ENCODE measurements at regions not wholly inside any gene's neighbourhood (a gene's known extent, or its start where the extent isn't known, plus 50 kb on each side); places are given as distances from the start of the nearest gene placed in this dataset.

DNA sequence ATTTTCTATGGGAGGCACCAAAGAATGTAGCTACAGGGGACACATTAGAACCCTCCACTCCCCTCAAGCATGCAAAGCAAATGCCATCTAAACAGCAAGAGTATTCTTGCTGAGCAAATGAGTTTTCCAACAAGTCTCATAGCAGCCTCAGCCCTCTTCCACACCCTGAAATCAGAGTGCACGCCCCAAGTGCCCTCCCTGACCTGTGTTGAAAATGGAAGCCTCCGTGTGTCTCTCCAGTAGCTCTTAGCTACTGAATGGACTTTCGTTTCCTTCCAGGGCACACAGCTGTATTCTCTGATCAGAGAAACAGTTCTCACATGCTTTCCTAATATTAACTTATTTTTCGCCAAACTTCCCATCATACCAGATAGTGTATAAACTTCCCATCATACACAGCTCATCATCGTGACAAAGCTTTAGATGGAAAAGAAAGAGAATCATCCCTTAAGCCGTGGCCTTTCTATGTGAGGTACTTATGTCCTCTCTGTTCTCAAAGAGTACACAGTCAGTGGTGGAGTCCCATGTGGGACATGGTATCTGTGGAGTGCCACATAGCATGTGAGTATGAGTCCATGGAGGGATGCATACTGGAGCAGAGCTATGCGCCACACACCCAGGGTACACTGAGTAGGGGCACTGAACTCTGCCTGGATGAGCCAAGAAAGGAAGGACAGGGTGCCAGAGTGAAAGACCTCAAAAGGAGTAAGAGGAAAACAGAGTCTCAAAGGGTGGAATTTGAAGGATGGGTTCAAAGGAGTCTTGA, 434.5 kb downstream of the MCTP2 start:
- Histone ChIP-seq H3K9me3 (ENCODE audit: control insufficient read depth in 1 of 2, low read length in 2 of 2) (no peaks in the 10 kb centered on the region), H3K27ac (ENCODE audit: low read depth, low read length) (no peak overlapping the region), H3K4me1 (ENCODE audit: insufficient read depth, low read length) (no peaks in the 10 kb centered on the region), H3K4me3 (ENCODE audit: low read length in 2 of 2) (no peak overlapping the region), H3K27me3 (ENCODE audit: insufficient read depth, low read length) (no peaks in the 10 kb centered on the region), H3K36me3 (ENCODE audit: insufficient read depth, low read length) (no peaks in the 10 kb centered on the region)
- Mint-ChIP-seq H3K4me1 (no peaks in the 10 kb centered on the region), H3K4me3 (no peak overlapping the region), H3K27ac (no peak overlapping the region), H3K36me3 (no peaks in the 10 kb centered on the region), H3K27me3 (peaks cover 6 to 16% of the 10 kb centered on the region in 2 donors), H3K9me3 (peaks cover 0 to 2% (median 0%) of the 10 kb centered on the region in 8 donors)
- CTCF ChIA-PET (ENCODE audit: partially characterized antibody): no interaction called here
- intact Hi-C loops (cut with micrococcal nuclease): no loop called here
- POLR2A ChIA-PET (ENCODE audit: partially characterized antibody): no interaction called here
- no peak for DNase-seq

DNA sequence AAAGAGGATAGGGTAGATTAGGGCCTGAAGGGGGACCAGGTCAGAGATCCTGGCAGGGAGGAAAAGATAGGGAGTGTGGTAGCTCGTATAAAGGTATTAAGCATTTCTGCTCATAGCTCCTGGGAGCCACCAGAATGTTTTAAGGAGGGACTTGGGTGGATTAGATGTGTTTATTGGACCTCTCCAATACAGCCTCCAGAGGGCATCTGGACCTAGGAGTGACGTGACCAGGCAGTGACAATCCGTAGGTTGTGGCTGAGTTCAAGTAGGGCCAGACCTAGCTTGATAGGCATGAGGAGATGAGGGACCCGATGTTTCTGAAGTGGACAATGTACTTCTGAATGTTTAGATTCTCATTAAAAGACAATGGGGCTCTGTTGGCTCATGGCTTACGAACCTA, 435.2 kb downstream of the MCTP2 start:
- no peaks in the 10 kb centered on the region for H3K27me3 ChIP-seq (ENCODE audit: insufficient read depth, low read length)
- no peaks in the 10 kb centered on the region for H3K36me3 ChIP-seq (ENCODE audit: insufficient read depth, low read length)
- H3K4me1 ChIP-seq (ENCODE audit: insufficient read depth, low read length): no peaks in the 10 kb centered on the region
- Mint-ChIP-seq H3K4me1 (no peaks in the 10 kb centered on the region), H3K36me3 (no peaks in the 10 kb centered on the region), H3K27ac (no peak overlapping the region), H3K4me3 (no peak overlapping the region), H3K27me3 (peaks cover 8 to 16% of the 10 kb centered on the region in 2 donors), H3K9me3 (peaks cover 0 to 2% (median 0%) of the 10 kb centered on the region in 8 donors)
- ChIA-PET POLR2A (ENCODE audit: partially characterized antibody) (no interaction called here), CTCF (ENCODE audit: partially characterized antibody) (no interaction called here)
- intact Hi-C loops (cut with micrococcal nuclease): no loop called here
- H3K9me3 ChIP-seq (ENCODE audit: control insufficient read depth in 1 of 2, low read length in 2 of 2): no peaks in the 10 kb centered on the region
- no peak overlapping the region for H3K4me3 ChIP-seq (ENCODE audit: low read length in 2 of 2)
- H3K27ac ChIP-seq (ENCODE audit: low read depth, low read length): no peak overlapping the region
- no peak for DNase-seq

DNA sequence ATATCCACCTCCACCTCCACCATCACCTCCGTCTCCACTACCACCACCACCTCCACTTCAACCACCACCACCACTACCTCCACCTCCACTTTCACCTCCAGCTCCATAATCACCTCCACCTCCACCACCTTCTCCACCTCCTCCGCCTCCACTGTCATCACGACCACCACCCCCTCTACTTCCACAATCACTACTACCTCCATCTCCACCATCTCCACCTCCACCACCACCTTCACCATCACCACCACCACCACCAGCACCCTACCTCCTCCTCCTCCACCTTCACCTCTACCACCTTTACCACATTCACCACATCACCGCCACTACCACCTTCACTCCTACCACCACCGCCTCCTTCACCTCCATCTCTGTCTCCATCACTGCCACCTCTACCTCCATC, 435.7 kb downstream of the MCTP2 start:
- no peak overlapping the region for H3K27ac ChIP-seq (ENCODE audit: low read depth, low read length)
- no peak overlapping the region for H3K27ac Mint-ChIP-seq
- no peaks in the 10 kb centered on the region for H3K9me3 ChIP-seq (ENCODE audit: control insufficient read depth in 1 of 2, low read length in 2 of 2)
- ChIA-PET CTCF (ENCODE audit: partially characterized antibody) (no interaction called here), POLR2A (ENCODE audit: partially characterized antibody) (no interaction called here)
- DNase-seq: no peak
- H3K4me1 ChIP-seq (ENCODE audit: insufficient read depth, low read length): no peaks in the 10 kb centered on the region
- no peak overlapping the region for H3K4me3 ChIP-seq (ENCODE audit: low read length in 2 of 2)
- no peaks in the 10 kb centered on the region for H3K36me3 Mint-ChIP-seq
- peaks cover 0 to 2% (median 0%) of the 10 kb centered on the region in 8 donors for H3K9me3 Mint-ChIP-seq
- no peak overlapping the region for H3K4me3 Mint-ChIP-seq
- no peaks in the 10 kb centered on the region for H3K36me3 ChIP-seq (ENCODE audit: insufficient read depth, low read length)
- peaks cover 8 to 18% of the 10 kb centered on the region in 2 donors for H3K27me3 Mint-ChIP-seq
- H3K27me3 ChIP-seq (ENCODE audit: insufficient read depth, low read length): no peaks in the 10 kb centered on the region
- intact Hi-C loops (cut with micrococcal nuclease): no loop called here
- H3K4me1 Mint-ChIP-seq: no peaks in the 10 kb centered on the region

DNA sequence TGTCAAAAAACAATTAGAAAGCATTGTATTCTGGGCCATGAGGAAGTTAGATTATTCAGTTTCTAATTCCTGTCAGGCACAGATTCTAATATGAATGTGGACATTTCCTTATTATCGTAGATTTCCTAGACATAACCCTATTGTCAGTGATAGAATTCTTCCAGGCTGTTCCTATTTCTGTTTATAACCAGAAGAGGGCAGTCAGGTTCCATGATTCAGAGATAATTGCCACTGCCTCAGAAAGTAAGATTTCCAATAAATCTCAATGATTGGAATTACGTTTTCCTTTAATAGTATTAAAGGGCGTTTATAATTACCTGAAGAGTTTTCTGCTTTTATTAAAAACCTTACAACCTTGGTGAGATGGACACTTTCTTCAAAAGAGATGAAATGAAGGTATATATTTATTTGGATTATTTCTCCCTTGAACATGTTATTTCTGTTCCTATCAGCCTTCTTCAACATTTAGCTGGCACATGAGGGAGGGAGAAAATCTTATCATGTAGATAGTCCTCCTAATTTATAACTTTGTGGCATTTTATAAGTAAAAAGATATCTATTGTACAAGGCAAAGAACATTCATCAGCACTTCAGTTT, 439.2 kb downstream of the MCTP2 start:
- Mint-ChIP-seq H3K36me3 (no peaks in the 10 kb centered on the region), H3K4me1 (no peaks in the 10 kb centered on the region), H3K9me3 (peaks cover 0 to 2% (median 0%) of the 10 kb centered on the region in 8 donors), H3K4me3 (no peak overlapping the region), H3K27me3 (peaks cover 1 to 12% of the 10 kb centered on the region in 2 donors), H3K27ac (no peak overlapping the region)
- Histone ChIP-seq H3K9me3 (ENCODE audit: control insufficient read depth in 1 of 2, low read length in 2 of 2) (no peaks in the 10 kb centered on the region), H3K36me3 (ENCODE audit: insufficient read depth, low read length) (no peaks in the 10 kb centered on the region), H3K27me3 (ENCODE audit: insufficient read depth, low read length) (no peaks in the 10 kb centered on the region), H3K27ac (ENCODE audit: low read depth, low read length) (no peak overlapping the region), H3K4me3 (ENCODE audit: low read length in 2 of 2) (no peak overlapping the region), H3K4me1 (ENCODE audit: insufficient read depth, low read length) (no peaks in the 10 kb centered on the region)
- CTCF ChIA-PET (ENCODE audit: partially characterized antibody): interaction anchor here (1.7 kb wide), 1 partner anchor 14 kb away, joined by 5 read pairs; no protein-coding TSS in a partner anchor
- POLR2A ChIA-PET (ENCODE audit: partially characterized antibody): no interaction called here
- intact Hi-C loops (cut with micrococcal nuclease): no loop called here
- DNase-seq: peak in 2 of 5 donors; percentile 9

DNA sequence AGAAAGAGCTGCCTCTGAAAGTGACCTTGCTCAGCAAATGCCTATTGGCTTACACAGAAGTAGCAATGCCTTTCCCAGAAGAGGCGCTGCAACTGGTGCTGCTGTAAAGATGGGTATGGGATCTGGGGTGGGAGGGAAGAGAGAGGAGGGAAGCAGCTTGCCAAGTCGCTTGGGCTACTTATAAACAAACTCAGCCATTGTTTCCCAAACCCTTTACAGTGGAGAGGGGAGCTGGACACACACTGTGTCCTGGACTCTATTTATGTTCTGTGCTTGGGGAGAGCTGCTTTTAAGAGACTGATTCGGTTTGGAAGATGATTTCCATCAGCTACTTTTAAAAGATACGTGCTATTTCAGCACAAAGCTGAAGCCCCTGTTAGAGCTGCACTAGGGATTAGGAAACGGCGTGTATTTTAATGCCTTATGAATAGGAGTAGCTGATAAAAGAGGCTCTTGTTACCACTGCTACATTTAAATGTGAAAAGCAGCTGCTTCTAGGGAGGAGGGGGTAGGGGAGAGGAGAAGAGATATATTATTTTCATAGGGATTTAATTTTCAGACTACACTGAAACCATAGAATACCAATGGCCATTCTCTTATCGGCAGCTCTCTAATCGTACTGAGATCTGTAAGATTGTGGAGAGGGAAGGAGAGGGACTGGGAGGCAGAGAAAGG, 440.6 kb downstream of the MCTP2 start:
- no peak overlapping the region for H3K4me3 ChIP-seq (ENCODE audit: low read length in 2 of 2)
- ChIA-PET POLR2A (ENCODE audit: partially characterized antibody) (no interaction called here), CTCF (ENCODE audit: partially characterized antibody) (no interaction called here)
- Mint-ChIP-seq H3K27ac (no peak overlapping the region), H3K4me1 (no peaks in the 10 kb centered on the region), H3K4me3 (no peak overlapping the region), H3K27me3 (peaks cover 1 to 4% of the 10 kb centered on the region in 2 donors), H3K36me3 (no peaks in the 10 kb centered on the region), H3K9me3 (peaks cover 0 to 2% (median 0%) of the 10 kb centered on the region in 8 donors)
- DNase-seq: no peak
- no peaks in the 10 kb centered on the region for H3K36me3 ChIP-seq (ENCODE audit: insufficient read depth, low read length)
- intact Hi-C loops (cut with micrococcal nuclease): no loop called here
- no peak overlapping the region for H3K27ac ChIP-seq (ENCODE audit: low read depth, low read length)
- no peaks in the 10 kb centered on the region for H3K9me3 ChIP-seq (ENCODE audit: control insufficient read depth in 1 of 2, low read length in 2 of 2)
- no peaks in the 10 kb centered on the region for H3K4me1 ChIP-seq (ENCODE audit: insufficient read depth, low read length)
- no peaks in the 10 kb centered on the region for H3K27me3 ChIP-seq (ENCODE audit: insufficient read depth, low read length)

DNA sequence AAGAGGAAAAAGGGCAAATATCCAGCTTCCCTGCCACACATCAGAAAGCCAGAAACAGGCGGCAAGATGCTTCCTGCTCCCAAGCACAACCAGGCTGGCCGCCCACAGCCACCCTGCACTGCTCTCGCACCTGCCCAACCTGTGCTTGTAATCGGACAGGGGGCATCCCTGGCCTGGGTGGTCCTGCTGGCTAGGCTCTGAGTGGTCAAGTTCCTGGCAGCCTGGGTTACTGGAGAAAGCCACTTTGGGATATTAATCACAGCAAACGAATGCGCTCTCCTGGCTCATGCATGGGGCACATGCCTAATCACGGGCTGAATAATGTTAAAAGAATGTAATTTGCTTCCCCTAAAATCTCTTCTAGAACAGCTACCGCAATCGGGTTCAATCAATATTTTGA, 442.4 kb downstream of the MCTP2 start:
- H3K4me1 ChIP-seq (ENCODE audit: insufficient read depth, low read length): no peaks in the 10 kb centered on the region
- H3K27me3 ChIP-seq (ENCODE audit: insufficient read depth, low read length): no peaks in the 10 kb centered on the region
- Mint-ChIP-seq H3K27ac (no peak overlapping the region), H3K4me1 (no peaks in the 10 kb centered on the region), H3K4me3 (no peak overlapping the region), H3K27me3 (peaks cover 1 to 9% of the 10 kb centered on the region in 2 donors), H3K36me3 (no peaks in the 10 kb centered on the region), H3K9me3 (no peaks in the 10 kb centered on the region)
- ChIA-PET POLR2A (ENCODE audit: partially characterized antibody) (no interaction called here), CTCF (ENCODE audit: partially characterized antibody) (no interaction called here)
- no peak overlapping the region for H3K27ac ChIP-seq (ENCODE audit: low read depth, low read length)
- intact Hi-C loops (cut with micrococcal nuclease): no loop called here
- no peaks in the 10 kb centered on the region for H3K9me3 ChIP-seq (ENCODE audit: control insufficient read depth in 1 of 2, low read length in 2 of 2)
- no peaks in the 10 kb centered on the region for H3K36me3 ChIP-seq (ENCODE audit: insufficient read depth, low read length)
- no peak for DNase-seq
- no peak overlapping the region for H3K4me3 ChIP-seq (ENCODE audit: low read length in 2 of 2)

DNA sequence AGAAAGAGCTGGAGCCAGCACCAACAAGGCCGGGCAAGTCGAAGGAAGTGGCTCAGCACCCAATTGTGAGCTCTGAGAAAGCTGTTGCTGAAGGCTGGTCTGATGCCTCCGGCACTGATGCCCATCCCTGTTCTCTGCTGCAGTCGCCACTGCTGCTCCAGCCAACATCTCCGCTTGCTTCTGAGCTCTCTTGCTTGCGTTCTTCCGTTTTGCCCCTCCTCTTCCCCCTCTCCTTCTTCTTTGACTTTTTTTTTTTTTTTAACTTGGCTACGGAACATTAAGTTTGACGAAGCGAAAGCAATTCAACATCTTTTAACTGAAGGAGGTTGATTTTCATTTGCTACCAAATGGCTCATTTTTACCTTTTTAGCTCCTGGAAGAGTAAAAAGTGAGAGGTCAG, 442.9 kb downstream of the MCTP2 start:
- no peaks in the 10 kb centered on the region for H3K9me3 ChIP-seq (ENCODE audit: control insufficient read depth in 1 of 2, low read length in 2 of 2)
- no peak overlapping the region for H3K27ac ChIP-seq (ENCODE audit: low read depth, low read length)
- peaks cover 1 to 9% of the 10 kb centered on the region in 2 donors for H3K27me3 Mint-ChIP-seq
- intact Hi-C loops (cut with micrococcal nuclease): no loop called here
- POLR2A ChIA-PET (ENCODE audit: partially characterized antibody): no interaction called here
- no peaks in the 10 kb centered on the region for H3K36me3 Mint-ChIP-seq
- no peak for DNase-seq
- CTCF ChIA-PET (ENCODE audit: partially characterized antibody): no interaction called here
- H3K27me3 ChIP-seq (ENCODE audit: insufficient read depth, low read length): no peaks in the 10 kb centered on the region
- no peaks in the 10 kb centered on the region for H3K9me3 Mint-ChIP-seq
- no peak overlapping the region for H3K4me3 Mint-ChIP-seq
- H3K4me1 Mint-ChIP-seq: no peaks in the 10 kb centered on the region
- H3K4me3 ChIP-seq (ENCODE audit: low read length in 2 of 2): no peak overlapping the region
- no peaks in the 10 kb centered on the region for H3K4me1 ChIP-seq (ENCODE audit: insufficient read depth, low read length)
- no peaks in the 10 kb centered on the region for H3K36me3 ChIP-seq (ENCODE audit: insufficient read depth, low read length)
- H3K27ac Mint-ChIP-seq: no peak overlapping the region

Measured in CD4-positive, alpha-beta memory T cell (primary cell).